OCI-LY3 (cell line): ENCODE measurements at regions not wholly inside any gene's neighbourhood (a gene's known extent, or its start where the extent isn't known, plus 50 kb on each side); places are given as distances from the start of the nearest gene placed in this dataset.

Experiments used
- H2AFZ ChIP-seq: fragments of 200-600, 300-600 bp; shearing (Covaris generic); 2 replicates; pipeline ENCODE4 v1.6.0; 2014; ENCODE audit warnings: antibody characterized with exemption, low read depth, low read length
- H3K27ac ChIP-seq: fragments of 200-600, 300-600 bp; sonication (generic); 2 replicates; pipeline ENCODE4 v1.5.1; 2014; ENCODE audit warnings: mild to moderate bottlenecking, low read length, moderate library complexity, mixed read lengths
- H3K27me3 ChIP-seq: fragments of 200-600, 300-600 bp; sonication (generic); 2 replicates; pipeline ENCODE4 v1.6.1; 2014; ENCODE audit warnings: low read depth, low read length, mixed read lengths
- H3K36me3 ChIP-seq: fragments of 200-600, 300-600 bp; sonication (generic); replicated peaks from 2 replicates; pipeline ENCODE3; 2014; ENCODE audit warnings: low read depth, low read length, mixed read lengths
- H3K4me1 ChIP-seq: fragments of 300-600, 200-600 bp; sonication (generic); 2 replicates; pipeline ENCODE4 v1.6.1; 2014; ENCODE audit warnings: low read length, mixed read lengths
- H3K4me2 ChIP-seq: fragments of 200-600, 300-600 bp; sonication (generic); 2 replicates; pipeline ENCODE4 v1.6.1; 2014; ENCODE audit warnings: low read length, mixed read lengths
- H3K4me3 ChIP-seq: fragments of 300-600, 200-600 bp; sonication (generic); 2 replicates; pipeline ENCODE4 v1.5.1; 2014; ENCODE audit warnings: antibody characterized with exemption, mild to moderate bottlenecking, low read length, moderate library complexity
- H3K79me2 ChIP-seq: fragments of 300-600, 200-600 bp; shearing (Covaris generic); 2 replicates; pipeline ENCODE4 v1.6.1; 2014; ENCODE audit warnings: mild to moderate bottlenecking, low read length, mixed read lengths
- H3K9ac ChIP-seq: fragments of 300-600, 200-600 bp; shearing (Covaris generic); 2 replicates; pipeline ENCODE4 v1.6.0; 2014; ENCODE audit warnings: mild to moderate bottlenecking, low read length, moderate library complexity
- H3K9me3 ChIP-seq: fragments of 200-600, 300-600 bp; shearing (Covaris generic); 2 replicates; pipeline ENCODE4 v1.6.1; 2014; ENCODE audit warnings: low read length, mixed read lengths; ENCODE audit not compliant: insufficient read depth
- H4K20me1 ChIP-seq: fragments of 200-600, 300-600 bp; sonication (generic); 2 replicates; pipeline ENCODE4 v1.6.1; 2016; ENCODE audit warnings: low read length, mixed read lengths; ENCODE audit not compliant: insufficient read depth
- CTCF ChIP-seq: fragments of 200-600, 300-600 bp; sonication (generic); IDR thresholded peaks from 2 replicates; pipeline ENCODE4 v1.5.1; 2014; ENCODE audit warnings: antibody characterized with exemption, low read length, low read depth
- EZH2phosphoT487 ChIP-seq: fragments of 200-600 bp; shearing (Covaris generic); IDR thresholded peaks from 2 replicates; pipeline ENCODE4 v1.6.1; 2018; ENCODE audit warnings: antibody characterized with exemption, mixed run types, low read depth

DNA sequence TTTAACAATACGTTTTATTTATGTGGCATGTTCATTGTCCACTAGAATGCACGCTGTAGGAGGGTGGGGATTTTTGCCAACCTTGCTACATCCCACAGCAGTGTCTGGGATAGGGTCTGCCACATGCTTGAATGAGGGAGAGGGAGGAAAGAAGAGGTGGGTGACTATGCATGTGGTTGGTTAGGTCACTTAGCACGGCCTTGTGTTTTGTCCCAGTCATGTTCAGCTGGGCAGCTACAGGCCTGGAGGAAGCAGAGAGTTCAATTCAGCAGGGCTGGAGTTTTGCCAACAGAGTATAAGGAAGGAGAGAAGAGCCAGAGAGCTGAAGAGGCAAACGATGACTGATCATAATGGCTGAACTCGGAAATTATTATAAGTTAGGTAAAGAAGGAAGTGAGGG lies 268.4 kb upstream of the NSMCE3 start:
- no peaks in the 10 kb centered on the region for H3K4me1 ChIP-seq
- no peak overlapping the region for H3K4me3 ChIP-seq
- no peaks in the 10 kb centered on the region for H4K20me1 ChIP-seq
- no peak overlapping the region for H2AFZ ChIP-seq
- no peaks in the 10 kb centered on the region for H3K79me2 ChIP-seq
- no peak overlapping the region for H3K27ac ChIP-seq
- no peaks in the 10 kb centered on the region for H3K27me3 ChIP-seq
- no peaks in the 10 kb centered on the region for H3K9me3 ChIP-seq
- no peak overlapping the region for H3K4me2 ChIP-seq
- no peak overlapping the region for H3K9ac ChIP-seq
- TF ChIP-seq CTCF (no peak), EZH2phosphoT487 (no peak)
- H3K36me3 ChIP-seq = no peaks in the 10 kb centered on the region

DNA sequence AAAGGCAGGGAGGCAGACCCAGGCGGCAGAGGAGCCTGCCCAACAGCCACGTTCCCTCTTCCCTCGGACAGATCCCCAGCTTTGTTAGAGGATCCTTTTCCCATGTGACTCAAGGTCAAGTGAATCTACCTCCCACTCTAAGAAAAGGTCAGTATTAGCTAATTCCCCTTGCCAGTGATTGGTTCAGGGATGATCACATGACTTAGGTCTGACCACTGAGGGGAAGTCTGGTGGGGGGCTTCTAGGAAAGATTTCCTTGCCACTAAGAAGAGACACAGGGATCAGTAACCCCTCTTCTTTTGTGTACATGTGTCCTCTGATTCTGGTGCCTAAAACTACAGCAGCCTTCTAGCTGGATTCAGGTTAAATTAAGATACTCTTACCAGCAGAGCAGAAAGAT lies 266.3 kb upstream of the NSMCE3 start:
- no peak overlapping the region for H3K4me3 ChIP-seq
- H3K4me1 ChIP-seq = no peaks in the 10 kb centered on the region
- H4K20me1 ChIP-seq = no peaks in the 10 kb centered on the region
- H3K4me2 ChIP-seq = no peak overlapping the region
- no peak for TF ChIP-seq CTCF
- no peak for TF ChIP-seq EZH2phosphoT487
- no peak overlapping the region for H2AFZ ChIP-seq
- H3K27me3 ChIP-seq = no peaks in the 10 kb centered on the region
- H3K79me2 ChIP-seq = no peaks in the 10 kb centered on the region
- H3K27ac ChIP-seq = no peak overlapping the region
- no peaks in the 10 kb centered on the region for H3K9me3 ChIP-seq
- H3K9ac ChIP-seq = no peak overlapping the region
- H3K36me3 ChIP-seq = no peaks in the 10 kb centered on the region

DNA sequence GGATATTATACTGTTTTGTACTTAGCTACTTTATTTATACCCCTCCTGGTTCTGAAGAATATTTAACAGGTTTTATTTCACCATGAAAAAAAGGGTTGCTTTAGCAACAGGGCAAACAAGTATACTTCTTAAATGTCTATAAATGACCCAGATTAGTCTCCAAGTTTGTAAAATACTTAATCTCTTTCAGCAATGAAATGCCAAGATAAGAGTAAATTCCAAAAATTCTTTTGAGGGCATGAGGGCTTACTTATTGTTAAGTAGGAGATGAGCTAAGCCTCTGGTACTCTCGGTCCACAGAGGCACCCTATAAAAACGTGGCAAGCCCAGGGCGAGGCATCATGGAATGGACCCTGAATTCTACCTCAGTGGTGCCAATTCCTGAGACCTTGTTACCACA lies 264.8 kb upstream of the NSMCE3 start:
- no peak overlapping the region for H3K9ac ChIP-seq
- H3K9me3 ChIP-seq = no peaks in the 10 kb centered on the region
- H4K20me1 ChIP-seq = no peaks in the 10 kb centered on the region
- no peak overlapping the region for H3K4me3 ChIP-seq
- H3K4me2 ChIP-seq = no peak overlapping the region
- TF ChIP-seq EZH2phosphoT487 (no peak), CTCF (no peak)
- H3K36me3 ChIP-seq = no peaks in the 10 kb centered on the region
- H3K27me3 ChIP-seq = no peaks in the 10 kb centered on the region
- H2AFZ ChIP-seq = no peak overlapping the region
- H3K79me2 ChIP-seq = no peaks in the 10 kb centered on the region
- H3K27ac ChIP-seq = no peak overlapping the region
- H3K4me1 ChIP-seq = no peaks in the 10 kb centered on the region

DNA sequence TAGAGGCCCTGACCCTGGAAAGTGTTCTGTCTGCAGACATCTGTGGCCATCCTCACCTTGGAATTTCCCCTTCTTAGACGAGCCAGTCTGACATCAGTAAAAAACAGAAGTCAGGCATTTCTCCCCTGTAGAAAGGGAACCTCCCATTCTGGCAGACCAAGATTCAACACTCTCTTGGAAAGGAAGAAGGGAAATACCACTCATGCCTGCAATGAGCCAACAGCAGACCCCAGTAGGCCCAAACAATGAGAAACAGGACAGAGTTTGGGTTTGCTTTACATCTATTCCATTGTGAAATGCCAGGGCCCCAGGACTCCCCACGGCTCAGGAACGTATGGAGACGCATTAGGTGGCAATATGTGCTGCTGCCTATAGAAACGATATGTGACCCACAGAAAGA lies 264.0 kb upstream of the NSMCE3 start:
- no peak overlapping the region for H3K4me2 ChIP-seq
- H3K9me3 ChIP-seq = no peaks in the 10 kb centered on the region
- TF ChIP-seq CTCF (no peak), EZH2phosphoT487 (no peak)
- no peak overlapping the region for H3K9ac ChIP-seq
- no peaks in the 10 kb centered on the region for H3K79me2 ChIP-seq
- H3K27me3 ChIP-seq = no peaks in the 10 kb centered on the region
- H3K27ac ChIP-seq = no peak overlapping the region
- H3K4me3 ChIP-seq = no peak overlapping the region
- H2AFZ ChIP-seq = no peak overlapping the region
- no peaks in the 10 kb centered on the region for H3K4me1 ChIP-seq
- H4K20me1 ChIP-seq = no peaks in the 10 kb centered on the region
- H3K36me3 ChIP-seq = no peaks in the 10 kb centered on the region
